ENCODE measurements at regions not wholly inside any gene's neighbourhood (a gene's known extent, or its start where the extent isn't known, plus 50 kb on each side); places are given as distances from the start of the nearest gene placed in this dataset.

DNA sequence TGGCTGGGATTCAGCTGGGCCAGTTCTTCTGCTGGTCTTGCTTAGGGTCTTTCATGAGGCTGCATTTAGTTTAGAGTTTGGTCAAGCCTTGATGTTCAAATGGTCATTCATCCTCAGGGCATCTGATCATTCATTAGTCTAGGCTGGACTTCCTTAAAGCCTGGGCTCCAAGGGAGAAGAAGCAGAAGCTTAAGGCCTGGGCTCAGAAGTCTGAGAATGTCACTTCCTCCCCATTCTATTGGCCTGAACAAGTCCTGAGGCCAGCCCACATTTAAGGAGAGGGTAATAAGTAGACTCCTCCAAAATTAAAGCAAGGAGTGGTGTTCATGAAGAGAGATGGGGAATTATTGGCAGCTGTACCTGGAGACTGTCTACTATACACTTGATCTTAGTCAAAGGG lies 193.2 kb upstream of the HABP2 start:
- no peak for DNase-seq (ENCODE audit: low spot score)
- H3K27me3 Mint-ChIP-seq (ENCODE audit: unreplicated experiment): no peaks in the 10 kb centered on the region
- H3K4me3 Mint-ChIP-seq (ENCODE audit: unreplicated experiment): no peak overlapping the region
- H3K27ac Mint-ChIP-seq (ENCODE audit: unreplicated experiment): no peak overlapping the region
- H3K4me1 Mint-ChIP-seq (ENCODE audit: unreplicated experiment): peaks cover 8% of the 10 kb centered on the region
- TF ChIP-seq, protein P1, sequence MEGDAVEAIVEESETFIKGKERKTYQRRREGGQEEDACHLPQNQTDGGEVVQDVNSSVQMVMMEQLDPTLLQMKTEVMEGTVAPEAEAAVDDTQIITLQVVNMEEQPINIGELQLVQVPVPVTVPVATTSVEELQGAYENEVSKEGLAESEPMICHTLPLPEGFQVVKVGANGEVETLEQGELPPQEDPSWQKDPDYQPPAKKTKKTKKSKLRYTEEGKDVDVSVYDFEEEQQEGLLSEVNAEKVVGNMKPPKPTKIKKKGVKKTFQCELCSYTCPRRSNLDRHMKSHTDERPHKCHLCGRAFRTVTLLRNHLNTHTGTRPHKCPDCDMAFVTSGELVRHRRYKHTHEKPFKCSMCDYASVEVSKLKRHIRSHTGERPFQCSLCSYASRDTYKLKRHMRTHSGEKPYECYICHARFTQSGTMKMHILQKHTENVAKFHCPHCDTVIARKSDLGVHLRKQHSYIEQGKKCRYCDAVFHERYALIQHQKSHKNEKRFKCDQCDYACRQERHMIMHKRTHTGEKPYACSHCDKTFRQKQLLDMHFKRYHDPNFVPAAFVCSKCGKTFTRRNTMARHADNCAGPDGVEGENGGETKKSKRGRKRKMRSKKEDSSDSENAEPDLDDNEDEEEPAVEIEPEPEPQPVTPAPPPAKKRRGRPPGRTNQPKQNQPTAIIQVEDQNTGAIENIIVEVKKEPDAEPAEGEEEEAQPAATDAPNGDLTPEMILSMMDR (IDR thresholded peaks at IDR 0.05; ENCODE audit: unreplicated experiment): no peak
- no peaks in the 10 kb centered on the region for H3K36me3 Mint-ChIP-seq (ENCODE audit: low read depth, unreplicated experiment)
- no peaks in the 10 kb centered on the region for H3K9me3 Mint-ChIP-seq (ENCODE audit: unreplicated experiment)

DNA sequence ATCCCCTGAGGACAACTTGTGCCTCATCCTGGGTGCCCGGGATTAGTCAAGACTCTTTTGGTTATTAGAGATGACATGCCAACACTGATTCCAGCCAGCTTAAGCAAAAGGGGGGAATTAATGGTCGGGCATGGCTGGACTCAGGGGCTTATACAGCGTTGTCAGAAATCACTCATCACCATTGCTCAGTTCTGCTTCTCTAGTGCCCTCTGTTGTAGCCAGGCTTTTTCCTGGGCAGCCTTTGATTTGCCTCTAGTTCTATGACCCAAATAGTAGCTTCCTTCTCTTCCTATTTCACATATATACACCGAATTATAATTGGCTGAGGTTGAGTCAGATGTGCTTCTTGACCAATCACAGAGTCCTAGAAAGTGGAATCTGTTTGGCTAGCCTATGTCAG lies 192.0 kb upstream of the HABP2 start:
- Mint-ChIP-seq H3K36me3 (ENCODE audit: low read depth, unreplicated experiment) (no peaks in the 10 kb centered on the region), H3K4me1 (ENCODE audit: unreplicated experiment) (peaks cover 8% of the 10 kb centered on the region), H3K27me3 (ENCODE audit: unreplicated experiment) (no peaks in the 10 kb centered on the region), H3K4me3 (ENCODE audit: unreplicated experiment) (no peak overlapping the region), H3K9me3 (ENCODE audit: unreplicated experiment) (no peaks in the 10 kb centered on the region), H3K27ac (ENCODE audit: unreplicated experiment) (no peak overlapping the region)
- DNase-seq (ENCODE audit: low spot score): no peak
- TF ChIP-seq, protein P1 (IDR thresholded peaks at IDR 0.05; ENCODE audit: unreplicated experiment): no peak

DNA sequence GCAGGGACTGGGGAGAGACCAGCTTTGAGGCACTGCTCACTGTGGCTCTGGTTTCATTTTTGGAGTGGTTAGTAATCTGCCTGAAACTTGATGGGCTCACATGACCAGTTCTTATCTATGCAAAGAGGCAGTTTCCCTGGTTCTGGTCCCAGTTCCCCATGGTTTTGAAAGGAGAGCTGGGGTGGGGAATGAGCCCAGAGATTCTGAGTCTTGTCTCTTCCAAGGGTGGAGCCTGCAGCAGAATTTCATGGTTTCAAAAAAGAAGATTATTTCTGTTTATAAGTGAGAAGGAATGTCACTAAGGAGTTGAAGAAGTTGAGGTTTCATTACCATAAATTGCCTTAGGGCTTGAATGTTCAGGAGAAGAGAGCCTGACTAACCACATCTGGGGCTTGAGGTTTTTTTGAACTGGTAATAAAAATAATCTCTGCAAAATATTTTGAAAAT lies 190.2 kb upstream of the HABP2 start:
- TF ChIP-seq, protein P1 (IDR thresholded peaks at IDR 0.05; ENCODE audit: unreplicated experiment): no peak
- H3K9me3 Mint-ChIP-seq (ENCODE audit: unreplicated experiment): no peaks in the 10 kb centered on the region
- no peaks in the 10 kb centered on the region for H3K36me3 Mint-ChIP-seq (ENCODE audit: low read depth, unreplicated experiment)
- no peaks in the 10 kb centered on the region for H3K27me3 Mint-ChIP-seq (ENCODE audit: unreplicated experiment)
- H3K27ac Mint-ChIP-seq (ENCODE audit: unreplicated experiment): no peak overlapping the region
- DNase-seq (ENCODE audit: low spot score): no peak
- no peak overlapping the region for H3K4me3 Mint-ChIP-seq (ENCODE audit: unreplicated experiment)
- H3K4me1 Mint-ChIP-seq (ENCODE audit: unreplicated experiment): peaks cover 8% of the 10 kb centered on the region

DNA sequence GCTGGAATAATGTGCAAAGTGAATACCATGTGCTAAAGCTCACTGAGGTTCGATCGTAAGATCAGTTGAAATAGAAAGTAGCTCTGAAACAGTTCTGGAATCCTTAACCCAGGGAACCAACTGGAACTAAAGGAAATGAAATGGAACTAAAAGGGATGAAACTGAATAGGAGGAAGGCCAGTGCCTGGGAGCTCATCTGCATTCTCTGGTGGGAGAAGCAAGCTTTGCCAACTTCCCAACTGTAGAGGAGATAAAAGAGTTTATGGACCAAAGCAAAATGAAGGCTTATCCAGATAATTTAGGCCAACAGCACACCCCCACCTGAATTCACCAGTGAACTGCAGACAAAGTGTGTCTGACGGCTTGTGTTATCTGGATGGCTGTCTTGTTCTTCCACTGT lies 188.6 kb upstream of the HABP2 start:
- Mint-ChIP-seq H3K4me1 (ENCODE audit: unreplicated experiment) (peaks cover 14% of the 10 kb centered on the region), H3K27ac (ENCODE audit: unreplicated experiment) (no peak overlapping the region), H3K27me3 (ENCODE audit: unreplicated experiment) (peaks cover 1% of the 10 kb centered on the region), H3K9me3 (ENCODE audit: unreplicated experiment) (no peaks in the 10 kb centered on the region), H3K4me3 (ENCODE audit: unreplicated experiment) (no peak overlapping the region), H3K36me3 (ENCODE audit: low read depth, unreplicated experiment) (no peaks in the 10 kb centered on the region)
- TF ChIP-seq, protein P1 (IDR thresholded peaks at IDR 0.05; ENCODE audit: unreplicated experiment): no peak
- DNase-seq (ENCODE audit: low spot score): no peak

DNA sequence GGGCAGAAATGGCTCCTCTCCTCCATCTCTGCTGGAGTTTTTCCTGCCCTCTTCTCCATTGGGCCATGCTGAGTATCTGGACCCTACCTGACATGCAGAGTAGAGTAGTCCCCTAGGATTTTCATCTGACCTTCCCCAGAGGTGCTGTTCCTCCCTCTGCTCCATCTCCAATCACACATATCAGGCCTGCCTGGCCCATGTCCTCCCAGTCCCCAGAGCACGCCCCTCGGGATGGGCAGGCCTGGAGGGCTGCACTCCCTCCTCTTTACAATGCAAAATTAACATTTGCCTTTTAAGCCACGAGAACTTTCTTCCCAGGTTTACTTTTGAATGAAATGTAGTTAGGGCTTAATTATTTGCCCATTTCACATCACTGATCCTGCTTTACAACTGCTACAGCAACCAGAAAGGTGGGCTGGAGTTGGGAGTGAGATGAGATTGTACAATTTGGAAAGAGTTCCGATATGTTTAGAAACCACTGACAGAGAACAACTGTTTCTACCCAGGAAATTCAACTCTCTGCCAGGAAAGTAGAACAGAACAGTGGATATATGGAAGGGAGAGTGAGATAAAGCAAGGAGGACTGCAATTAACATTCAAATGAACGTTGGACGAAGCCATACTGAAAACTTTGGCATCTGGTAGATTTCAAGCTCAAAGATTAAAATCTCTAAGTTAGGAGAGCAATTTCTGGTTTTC lies 184.0 kb upstream of the HABP2 start:
- TF ChIP-seq, protein P1 (IDR thresholded peaks at IDR 0.05; ENCODE audit: unreplicated experiment): no peak
- Mint-ChIP-seq H3K4me1 (ENCODE audit: unreplicated experiment) (peaks cover 22% of the 10 kb centered on the region), H3K27ac (ENCODE audit: unreplicated experiment) (no peak overlapping the region), H3K27me3 (ENCODE audit: unreplicated experiment) (peaks cover 5% of the 10 kb centered on the region), H3K4me3 (ENCODE audit: unreplicated experiment) (no peak overlapping the region), H3K9me3 (ENCODE audit: unreplicated experiment) (no peaks in the 10 kb centered on the region), H3K36me3 (ENCODE audit: low read depth, unreplicated experiment) (no peaks in the 10 kb centered on the region)
- no peak for DNase-seq (ENCODE audit: low spot score)
